ENCODE measurements at regions not wholly inside any gene's neighbourhood (a gene's known extent, or its start where the extent isn't known, plus 50 kb on each side); places are given as distances from the start of the nearest gene placed in this dataset.

- Histone ChIP-seq H3K4me1 (no peaks in the 10 kb centered on the region), H3K36me3 (no peaks in the 10 kb centered on the region), H3K4me3 (no peak overlapping the region), H3K27me3 (no peaks in the 10 kb centered on the region), H3K27ac (no peak overlapping the region), H3K9me3 (no peaks in the 10 kb centered on the region)
- in situ Hi-C loops (cut with MboI; ENCODE audit: low sequenced_read_pairs in 4 of 4): no loop called here
- TF ChIP-seq POLR2A (IDR thresholded peaks at IDR 0.05) (no peak), CTCF (IDR thresholded peaks at IDR 0.05 in 4 of 5, conservative IDR thresholded peaks at IDR 0.05 in 1 of 5) (no peak)
- intact Hi-C loops (cut with DNase I; ENCODE audit: low total_unique reads): no loop called here
- DNase-seq (no peak), ATAC-seq (no peak)
These were observed 588.9 kb downstream of the MAT2B start for GRCh38 chr5:164094291-164094690.

- ATAC-seq: no peak
- Histone ChIP-seq H3K4me1 (no peaks in the 10 kb centered on the region), H3K36me3 (no peaks in the 10 kb centered on the region), H3K27me3 (no peaks in the 10 kb centered on the region), H3K27ac (no peak overlapping the region), H3K4me3 (no peak overlapping the region), H3K9me3 (no peaks in the 10 kb centered on the region)
- no peak for DNase-seq
- TF ChIP-seq POLR2A (IDR thresholded peaks at IDR 0.05): no peak
- intact Hi-C loops (cut with DNase I; ENCODE audit: low total_unique reads) (no loop called here), in situ Hi-C loops (cut with MboI; ENCODE audit: low sequenced_read_pairs in 4 of 4) (no loop called here)
These were observed 592.3 kb downstream of the MAT2B start for GRCh38 chr5:164097749-164098148.

GRCh38 chr5:164098531-164098930 lies 593.1 kb downstream of the MAT2B start:
- ATAC-seq (no peak), DNase-seq (no peak)
- H3K36me3 ChIP-seq: no peaks in the 10 kb centered on the region
- in situ Hi-C loops (cut with MboI; ENCODE audit: low sequenced_read_pairs in 4 of 4) (no loop called here), intact Hi-C loops (cut with DNase I; ENCODE audit: low total_unique reads) (no loop called here)
- no peaks in the 10 kb centered on the region for H3K9me3 ChIP-seq
- H3K4me3 ChIP-seq: no peak overlapping the region
- H3K4me1 ChIP-seq: no peaks in the 10 kb centered on the region
- no peak overlapping the region for H3K27ac ChIP-seq
- H3K27me3 ChIP-seq: no peaks in the 10 kb centered on the region
- no peak for TF ChIP-seq POLR2A (IDR thresholded peaks at IDR 0.05)
- no peak for TF ChIP-seq CTCF (IDR thresholded peaks at IDR 0.05 in 4 of 5, conservative IDR thresholded peaks at IDR 0.05 in 1 of 5)

- Histone ChIP-seq H3K36me3 (no peaks in the 10 kb centered on the region), H3K27ac (no peak overlapping the region), H3K4me3 (no peak overlapping the region), H3K4me1 (no peaks in the 10 kb centered on the region), H3K27me3 (no peaks in the 10 kb centered on the region), H3K9me3 (no peaks in the 10 kb centered on the region)
- intact Hi-C loops (cut with DNase I; ENCODE audit: low total_unique reads) (no loop called here), in situ Hi-C loops (cut with MboI; ENCODE audit: low sequenced_read_pairs in 4 of 4) (no loop called here)
- no peak for TF ChIP-seq CTCF (IDR thresholded peaks at IDR 0.05 in 4 of 5, conservative IDR thresholded peaks at IDR 0.05 in 1 of 5)
- no peak for TF ChIP-seq POLR2A (IDR thresholded peaks at IDR 0.05)
- ATAC-seq (no peak), DNase-seq (no peak)
These were observed 593.6 kb downstream of the MAT2B start for GRCh38 chr5:164098979-164099378.

- DNase-seq: no peak
- in situ Hi-C loops (cut with MboI; ENCODE audit: low sequenced_read_pairs in 4 of 4): no loop called here
- Histone ChIP-seq H3K4me1 (no peaks in the 10 kb centered on the region), H3K27ac (no peak overlapping the region), H3K27me3 (no peaks in the 10 kb centered on the region), H3K36me3 (no peaks in the 10 kb centered on the region), H3K4me3 (no peak overlapping the region), H3K9me3 (no peaks in the 10 kb centered on the region)
- no peak for ATAC-seq
- TF ChIP-seq CTCF (IDR thresholded peaks at IDR 0.05 in 4 of 5, conservative IDR thresholded peaks at IDR 0.05 in 1 of 5): no peak
- no peak for TF ChIP-seq POLR2A (IDR thresholded peaks at IDR 0.05)
- intact Hi-C loops (cut with DNase I; ENCODE audit: low total_unique reads): no loop called here
These were observed 610.0 kb downstream of the MAT2B start for GRCh38 chr5:164115420-164115819.

Data from gastrocnemius medialis (tissue), 4 donors.